Heart left ventricle (tissue), 16 donors: ENCODE measurements at regions not wholly inside any gene's neighbourhood (a gene's known extent, or its start where the extent isn't known, plus 50 kb on each side); places are given as distances from the start of the nearest gene placed in this dataset.
A peak's percentile ranks its signal among the peaks of the same experiment; 100 is the strongest.

ENCODE experiments used
- ATAC-seq, 4 donors: fragments of 200-7000 bp; cut with Tn5 transposase; one replicate each; pipeline ENCODE4 v1.9.1; 2020 to 2022; ENCODE audit warnings: moderate library complexity in 4 of 4, mild to moderate bottlenecking in 3 of 4, moderate number of reproducible peaks in 1 of 4
- DNase-seq, 5 donors: peaks; one replicate each; pipeline ENCODE4 v3.0.0-alpha.2; 2020
- H3K27ac ChIP-seq, 12 donors: fragments of 200-600 bp; sonication (generic) in 4 of 12; one replicate each; pipeline versions ENCODE4 v1.5.0 to v1.8.0; 2016 to 2022; ENCODE audit warnings: mild to moderate bottlenecking in 2 of 12
- H3K27me3 ChIP-seq, 9 donors: fragments of 200-600 bp; sonication (generic) in 2 of 9; one replicate each; pipeline versions ENCODE4 v1.5.1 to v1.8.0; 2016 to 2022; ENCODE audit warnings: mild to moderate bottlenecking in 3 of 9
- H3K36me3 ChIP-seq, 9 donors: fragments of 200-600 bp; sonication (generic) in 2 of 9; one replicate each; pipeline versions ENCODE4 v1.5.0 to v1.8.0; 2018 to 2022; ENCODE audit warnings: mild to moderate bottlenecking in 2 of 9
- H3K4me1 ChIP-seq, 12 donors: fragments of 200-600 bp; sonication (generic) in 4 of 12; one replicate each; pipeline versions ENCODE4 v1.5.0 to v1.8.0; 2016 to 2022; ENCODE audit warnings: mild to moderate bottlenecking in 3 of 12
- H3K4me3 ChIP-seq, 12 donors: fragments of 200-600 bp; sonication (generic) in 4 of 12; one replicate each; pipeline versions ENCODE4 v1.5.0 to v1.8.0; 2017 to 2022; ENCODE audit warnings: mild to moderate bottlenecking in 9 of 12, moderate library complexity in 4 of 12
- H3K9me3 ChIP-seq, 12 donors: fragments of 200-600 bp; sonication (generic) in 4 of 12; one replicate each; pipeline versions ENCODE4 v1.5.0 to v1.8.0; 2016 to 2022; ENCODE audit warnings: mild to moderate bottlenecking in 1 of 12
- POLR2A ChIP-seq, 2 donors: fragments of 450-650 bp; IDR thresholded peaks; one replicate each; pipeline ENCODE4 v1.6.1; 2017; ENCODE audit warnings: antibody characterized with exemption in 2 of 2, mild to moderate bottlenecking in 2 of 2, moderate library complexity in 2 of 2
- WGBS, 4 donors: extraction: QIAGEN DNeasy Blood & Tissue Kit in 2 of 4; methylation state at CpG; one replicate each; pipeline versions ENCODE4 v1.1.5 to v1.1.7; 2013 to 2018; 5-methylcytosine and 5-hydroxymethylcytosine counted together
- intact Hi-C, 10 donors: fragments of 100-400 bp; cut with DNase I; formaldehyde crosslinking; loops; one replicate each; pipeline versions ENCODE4 v1.11.1 to v1.14.2; 2022
- TF ChIP-seq, protein P1 (sequence below), 12 donors: fragments of 200-600 bp; sonication (generic) in 4 of 12; IDR thresholded peaks; one replicate each; pipeline versions ENCODE4 v1.5.0 to v1.8.0; 2018 to 2022; ENCODE audit warnings: antibody characterized with exemption in 12 of 12, mild to moderate bottlenecking in 5 of 12
- donor health status: ischemic (EF 13 %, LVEDD 7.1; RV severe dilation, severe dysfunction).
- donor health status: healthy with polysubstance abuse.
- donor health status: DM: no; HTN: yes; CAD: no.
- donor health status: DM: no; HTN: no; CAD: no.
- donor health status: ischemic (EF 25% LVEDD 6.9; RV normal size, moderate dysfunction).
- donor health status: ischemic (EF 25% LVEDD 5.7; RV mildly dilated, moderate dysfunction).
- donor health status: healthy.
- donor health status: DM: yes; HTN: yes; CAD: no.
- donor health status: ischemic (EF 35%, LVEDD 5.7; RV mildly dilated, moderate dysfunction).
- donor health status: nonischemic (EF 11% LVEDD 7.7; RV severe dilation, severe dysfunction).
- donor health status: DM: yes; HTN: yes; CAD: no.
- donor health status: PGD.
- donor health status: ischemic (EF 29% LVEDD 5.4; RV normal size, mild dysfunction).
- donor health status: nonischemic (EF 23%, LVEDD 6.1; RV moderate dilation, normal function).

DNA sequence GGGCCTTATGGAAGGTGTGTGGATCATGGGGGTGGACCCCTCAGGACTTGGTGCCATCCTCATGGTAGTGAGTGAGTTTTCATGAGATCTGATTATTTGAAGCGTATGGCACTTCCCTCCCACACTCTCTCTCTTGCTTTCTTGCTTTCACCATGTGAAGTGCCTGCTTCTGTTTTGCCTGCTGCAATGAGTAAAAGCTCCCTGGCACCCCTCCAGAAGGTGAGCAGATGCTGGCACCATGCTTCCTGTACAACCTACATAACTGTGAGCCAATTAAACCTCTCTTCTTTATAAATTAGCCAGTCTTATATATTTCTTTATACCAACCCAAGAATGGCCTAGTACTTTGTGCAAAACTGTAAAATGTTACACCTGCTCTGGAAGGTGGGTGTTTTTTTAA, 396.8 kb upstream of the HS3ST5 start:
- TF ChIP-seq, protein P1, sequence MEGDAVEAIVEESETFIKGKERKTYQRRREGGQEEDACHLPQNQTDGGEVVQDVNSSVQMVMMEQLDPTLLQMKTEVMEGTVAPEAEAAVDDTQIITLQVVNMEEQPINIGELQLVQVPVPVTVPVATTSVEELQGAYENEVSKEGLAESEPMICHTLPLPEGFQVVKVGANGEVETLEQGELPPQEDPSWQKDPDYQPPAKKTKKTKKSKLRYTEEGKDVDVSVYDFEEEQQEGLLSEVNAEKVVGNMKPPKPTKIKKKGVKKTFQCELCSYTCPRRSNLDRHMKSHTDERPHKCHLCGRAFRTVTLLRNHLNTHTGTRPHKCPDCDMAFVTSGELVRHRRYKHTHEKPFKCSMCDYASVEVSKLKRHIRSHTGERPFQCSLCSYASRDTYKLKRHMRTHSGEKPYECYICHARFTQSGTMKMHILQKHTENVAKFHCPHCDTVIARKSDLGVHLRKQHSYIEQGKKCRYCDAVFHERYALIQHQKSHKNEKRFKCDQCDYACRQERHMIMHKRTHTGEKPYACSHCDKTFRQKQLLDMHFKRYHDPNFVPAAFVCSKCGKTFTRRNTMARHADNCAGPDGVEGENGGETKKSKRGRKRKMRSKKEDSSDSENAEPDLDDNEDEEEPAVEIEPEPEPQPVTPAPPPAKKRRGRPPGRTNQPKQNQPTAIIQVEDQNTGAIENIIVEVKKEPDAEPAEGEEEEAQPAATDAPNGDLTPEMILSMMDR (IDR thresholded peaks at IDR 0.05), result no peak
- TF ChIP-seq POLR2A (IDR thresholded peaks at IDR 0.05), result no peak
- ATAC-seq (no peak), DNase-seq (peak in 1 of 5 donors; percentile 7)
- Histone ChIP-seq H3K27me3 (no peaks in the 10 kb centered on the region), H3K27ac (no peak overlapping the region), H3K36me3 (no peaks in the 10 kb centered on the region), H3K4me3 (no peak overlapping the region), H3K4me1 (no peaks in the 10 kb centered on the region), H3K9me3 (no peaks in the 10 kb centered on the region)
- intact Hi-C loops, result loop anchor here in 1 of 10 donors (10.0 kb wide), 1 partner anchor 1155 kb away; no protein-coding TSS in a partner anchor
- 61 to 100% (median 72%) methylated on average over 1 of the region's 1 CpG for WGBS, 4 donors

DNA sequence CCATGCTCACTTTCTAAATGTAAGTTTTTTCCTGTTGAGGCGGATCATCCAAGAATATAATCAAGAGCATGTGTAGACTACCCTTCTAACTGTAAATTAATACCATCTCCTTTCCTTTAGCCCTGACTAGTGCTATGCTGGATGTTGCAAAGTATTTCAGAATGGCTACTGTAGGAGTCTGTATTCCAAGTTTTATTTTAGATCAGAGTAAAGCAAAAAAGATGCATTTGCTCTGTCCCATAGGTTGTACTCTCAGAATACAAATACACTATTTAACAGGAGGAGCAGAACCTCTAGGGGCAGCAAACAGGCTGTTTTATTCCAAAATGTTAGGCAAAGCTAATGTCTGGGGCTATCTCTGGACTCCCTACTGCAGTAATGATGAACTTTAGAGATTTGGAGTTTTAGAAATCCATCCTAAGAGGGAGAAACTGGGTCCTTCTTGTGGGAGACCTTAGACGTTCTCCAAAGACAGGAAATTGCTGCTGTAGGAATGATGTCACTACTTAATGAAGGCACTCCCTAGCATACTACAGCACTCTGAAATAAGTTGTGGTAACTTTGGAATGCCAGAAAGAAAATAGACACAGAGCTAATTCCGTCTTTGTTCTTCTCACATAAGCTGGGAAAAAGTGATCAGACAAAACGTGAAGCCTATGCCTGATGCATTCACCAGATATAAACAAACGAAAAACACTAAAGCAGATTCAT, 392.4 kb upstream of the HS3ST5 start:
- intact Hi-C loops, result no loop called here
- DNase-seq (no peak), ATAC-seq (no peak)
- Histone ChIP-seq H3K4me1 (no peaks in the 10 kb centered on the region), H3K27me3 (no peaks in the 10 kb centered on the region), H3K9me3 (peaks cover 0 to 2% (median 0%) of the 10 kb centered on the region in 12 donors), H3K4me3 (no peak overlapping the region), H3K36me3 (no peaks in the 10 kb centered on the region), H3K27ac (no peak overlapping the region)
- no peak for TF ChIP-seq POLR2A (IDR thresholded peaks at IDR 0.05)
- TF ChIP-seq, protein P1 (IDR thresholded peaks at IDR 0.05), result no peak
- WGBS, 4 donors, result 59 to 73% (median 65%) methylated on average over 5 of the region's 5 CpGs

DNA sequence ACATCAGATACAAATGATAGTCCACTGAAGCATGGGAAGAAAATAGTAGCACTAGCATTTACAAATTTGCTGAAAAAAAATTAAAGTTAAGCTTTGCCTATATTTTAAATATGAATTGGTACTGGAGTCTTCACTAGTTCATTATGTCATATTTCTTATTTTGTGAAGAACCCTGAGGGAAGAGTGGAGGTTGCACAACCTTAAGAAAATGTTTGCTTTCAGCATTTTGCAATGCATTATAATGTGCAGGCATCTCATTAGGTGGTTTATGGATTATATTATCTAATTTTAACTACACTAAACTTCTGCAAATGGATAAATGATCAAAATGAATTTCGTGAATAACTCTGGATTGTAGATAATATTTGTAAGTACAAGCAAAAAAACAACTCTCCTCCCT, 390.8 kb upstream of the HS3ST5 start:
- Histone ChIP-seq H3K9me3 (peaks cover 0 to 2% (median 0%) of the 10 kb centered on the region in 12 donors), H3K36me3 (no peaks in the 10 kb centered on the region), H3K4me1 (no peaks in the 10 kb centered on the region), H3K27ac (no peak overlapping the region), H3K4me3 (no peak overlapping the region), H3K27me3 (no peaks in the 10 kb centered on the region)
- TF ChIP-seq, protein P1 (IDR thresholded peaks at IDR 0.05), result no peak
- DNase-seq (no peak), ATAC-seq (no peak)
- 58 to 65% (median 63%) methylated on average over 1 of the region's 1 CpG for WGBS, 4 donors
- intact Hi-C loops, result no loop called here

GRCh38 chr6:114718716-114719270, 376.0 kb upstream of the HS3ST5 start:
- DNase-seq, result no peak
- H3K27me3 ChIP-seq, result no peaks in the 10 kb centered on the region
- H3K36me3 ChIP-seq, result no peaks in the 10 kb centered on the region
- no peaks in the 10 kb centered on the region for H3K4me1 ChIP-seq
- H3K27ac ChIP-seq, result no peak overlapping the region
- intact Hi-C loops, result no loop called here
- H3K4me3 ChIP-seq, result no peak overlapping the region
- no peak for ATAC-seq
- H3K9me3 ChIP-seq, result peaks cover 0 to 3% (median 0%) of the 10 kb centered on the region in 12 donors
- TF ChIP-seq, protein P1 (IDR thresholded peaks at IDR 0.05), result no peak
- no peak for TF ChIP-seq POLR2A (IDR thresholded peaks at IDR 0.05)
- 70 to 81% (median 78%) methylated on average over 2 of the region's 2 CpGs for WGBS, 4 donors
